SU-DHL-6 (cell line): ENCODE measurements at regions not wholly inside any gene's neighbourhood (a gene's known extent, or its start where the extent isn't known, plus 50 kb on each side); places are given as distances from the start of the nearest gene placed in this dataset.

Experiments
- H2AFZ ChIP-seq: fragments of 200-600 bp; sonication (generic); 2 replicates; pipeline ENCODE4 v1.6.1; 2014; ENCODE audit warnings: low read depth, mild to moderate bottlenecking, moderate library complexity, mixed read lengths, antibody characterized with exemption, low read length; ENCODE audit not compliant: severe bottlenecking
- H3F3A ChIP-seq: fragments of 200-600 bp; shearing (Covaris generic); 2 replicates; pipeline ENCODE4 v1.6.0; 2016; ENCODE audit warnings: antibody characterized with exemption, mild to moderate bottlenecking; ENCODE audit not compliant: insufficient read depth
- H3K27ac ChIP-seq: fragments of 200-600 bp; sonication (generic); 2 replicates; pipeline ENCODE4 v1.5.1; 2016; ENCODE audit warnings: low read depth, mild to moderate bottlenecking, low read length, moderate library complexity, mixed read lengths
- H3K27me3 ChIP-seq: fragments of 200-600 bp; sonication (generic), shearing (Covaris generic); 2 replicates; pipeline ENCODE4 v1.6.0; 2014; ENCODE audit warnings: mild to moderate bottlenecking, low read length
- H3K36me3 ChIP-seq: fragments of 200-600 bp; sonication (generic); 2 replicates; pipeline ENCODE4 v1.6.1; 2014; ENCODE audit warnings: mild to moderate bottlenecking, low read length, mixed read lengths
- H3K4me2 ChIP-seq: fragments of 300-600, 200-600 bp; shearing (Covaris generic), sonication (generic); 2 replicates; pipeline ENCODE4 v1.6.0; 2014; ENCODE audit warnings: low read length, low read depth, mild to moderate bottlenecking; ENCODE audit not compliant: poor library complexity, severe bottlenecking
- H3K4me3 ChIP-seq: fragments of 200-600 bp; sonication (generic); 2 replicates; pipeline ENCODE4 v1.5.1; 2014; ENCODE audit warnings: antibody characterized with exemption, low read length, mild to moderate bottlenecking, mixed read lengths; ENCODE audit not compliant: insufficient read depth, poor library complexity, severe bottlenecking
- H3K79me2 ChIP-seq: fragments of 200-600 bp; sonication (generic); 2 replicates; pipeline ENCODE4 v1.6.1; 2014; ENCODE audit warnings: mild to moderate bottlenecking, low read length, moderate library complexity; ENCODE audit not compliant: insufficient read depth
- H3K9ac ChIP-seq: fragments of 200-600 bp; sonication (generic); 2 replicates; pipeline ENCODE4 v1.7.0; 2014; ENCODE audit warnings: mild to moderate bottlenecking, low read length
- H3K9me2 ChIP-seq: fragments of 200-600 bp; sonication (generic); replicated peaks from 2 replicates; pipeline ENCODE4 v1.6.1; 2014; ENCODE audit warnings: low read length; ENCODE audit not compliant: insufficient read depth
- H3K9me3 ChIP-seq: fragments of 200-600 bp; sonication (generic); 2 replicates; pipeline ENCODE4 v1.6.1; 2014; ENCODE audit warnings: low read length, mixed read lengths; ENCODE audit not compliant: insufficient read depth
- H4K20me1 ChIP-seq: fragments of 200-600 bp; sonication (generic); 2 replicates; pipeline ENCODE4 v1.6.1; 2014; ENCODE audit warnings: low read depth, mild to moderate bottlenecking, antibody characterized with exemption, low read length, moderate library complexity, mixed read lengths
- EZH2phosphoT487 ChIP-seq: fragments of 200-600 bp; sonication (generic), shearing (Covaris generic); conservative IDR thresholded peaks from 2 replicates; pipeline ENCODE4 v1.6.1; 2018; ENCODE audit warnings: mild to moderate bottlenecking, antibody characterized with exemption, low read length, moderate library complexity, mixed read lengths
- TF ChIP-seq, protein P1 (sequence below): fragments of 200-600 bp; sonication (generic); IDR thresholded peaks from one replicate; pipeline ENCODE4 v1.5.1; 2017; ENCODE audit warnings: antibody characterized with exemption, mild to moderate bottlenecking, low read length, moderate library complexity; ENCODE audit not compliant: insufficient read depth, poor library complexity, severe bottlenecking

DNA sequence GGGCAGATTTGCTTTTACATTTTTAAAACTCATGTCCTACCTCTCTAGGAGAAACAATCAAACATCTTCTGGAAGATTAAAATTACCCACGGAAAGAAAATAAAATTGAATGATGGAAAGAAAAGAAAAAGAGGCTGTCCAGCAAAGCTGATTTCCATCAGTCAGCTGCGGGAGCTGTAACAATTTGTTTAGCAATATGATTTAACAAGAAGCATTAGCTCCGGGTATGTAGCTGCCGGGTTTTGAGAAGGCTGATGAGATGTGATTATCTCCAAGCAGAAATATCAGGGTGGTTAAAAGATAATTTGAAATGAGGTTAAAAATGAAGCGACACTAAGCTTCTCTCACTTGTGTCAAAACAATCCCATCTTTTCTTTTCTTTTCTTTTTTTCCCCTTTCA is 608.9 kb upstream of the SALL1 start:
- Histone ChIP-seq H3F3A (no peaks in the 10 kb centered on the region), H4K20me1 (no peaks in the 10 kb centered on the region), H3K36me3 (no peaks in the 10 kb centered on the region), H2AFZ (no peak overlapping the region), H3K9me2 (no peaks in the 10 kb centered on the region), H3K9me3 (no peaks in the 10 kb centered on the region), H3K27ac (no peak overlapping the region), H3K27me3 (no peaks in the 10 kb centered on the region), H3K9ac (no peak overlapping the region), H3K79me2 (no peaks in the 10 kb centered on the region), H3K4me2 (no peak overlapping the region), H3K4me3 (no peak overlapping the region)
- TF ChIP-seq EZH2phosphoT487: no peak
- TF ChIP-seq, protein P1, sequence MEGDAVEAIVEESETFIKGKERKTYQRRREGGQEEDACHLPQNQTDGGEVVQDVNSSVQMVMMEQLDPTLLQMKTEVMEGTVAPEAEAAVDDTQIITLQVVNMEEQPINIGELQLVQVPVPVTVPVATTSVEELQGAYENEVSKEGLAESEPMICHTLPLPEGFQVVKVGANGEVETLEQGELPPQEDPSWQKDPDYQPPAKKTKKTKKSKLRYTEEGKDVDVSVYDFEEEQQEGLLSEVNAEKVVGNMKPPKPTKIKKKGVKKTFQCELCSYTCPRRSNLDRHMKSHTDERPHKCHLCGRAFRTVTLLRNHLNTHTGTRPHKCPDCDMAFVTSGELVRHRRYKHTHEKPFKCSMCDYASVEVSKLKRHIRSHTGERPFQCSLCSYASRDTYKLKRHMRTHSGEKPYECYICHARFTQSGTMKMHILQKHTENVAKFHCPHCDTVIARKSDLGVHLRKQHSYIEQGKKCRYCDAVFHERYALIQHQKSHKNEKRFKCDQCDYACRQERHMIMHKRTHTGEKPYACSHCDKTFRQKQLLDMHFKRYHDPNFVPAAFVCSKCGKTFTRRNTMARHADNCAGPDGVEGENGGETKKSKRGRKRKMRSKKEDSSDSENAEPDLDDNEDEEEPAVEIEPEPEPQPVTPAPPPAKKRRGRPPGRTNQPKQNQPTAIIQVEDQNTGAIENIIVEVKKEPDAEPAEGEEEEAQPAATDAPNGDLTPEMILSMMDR: no peak

DNA sequence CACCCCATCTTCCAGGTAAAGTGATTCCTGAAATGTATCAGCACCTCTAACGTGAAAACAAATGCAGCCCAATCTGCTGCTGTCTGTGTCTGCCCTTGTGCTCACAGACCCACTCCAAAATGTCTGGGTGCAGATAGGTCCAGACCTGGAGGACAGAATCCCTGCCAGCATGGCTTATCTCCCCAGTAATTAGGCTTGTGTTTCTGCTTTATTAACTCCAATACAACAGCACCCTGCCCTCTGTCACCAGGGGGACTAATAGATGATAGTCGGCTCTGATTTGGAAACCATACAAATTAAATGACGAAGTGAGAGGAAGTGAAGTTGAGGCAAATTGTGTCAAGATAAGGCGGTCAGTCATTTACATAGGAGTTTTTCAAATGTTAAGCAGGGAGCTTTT is 608.3 kb upstream of the SALL1 start:
- no peaks in the 10 kb centered on the region for H3F3A ChIP-seq
- no peak for TF ChIP-seq EZH2phosphoT487
- TF ChIP-seq, protein P1: no peak
- H3K9me2 ChIP-seq: no peaks in the 10 kb centered on the region
- H3K4me3 ChIP-seq: no peak overlapping the region
- H3K9me3 ChIP-seq: no peaks in the 10 kb centered on the region
- H3K4me2 ChIP-seq: no peak overlapping the region
- H4K20me1 ChIP-seq: no peaks in the 10 kb centered on the region
- no peak overlapping the region for H2AFZ ChIP-seq
- H3K36me3 ChIP-seq: no peaks in the 10 kb centered on the region
- H3K27me3 ChIP-seq: no peaks in the 10 kb centered on the region
- no peak overlapping the region for H3K9ac ChIP-seq
- H3K79me2 ChIP-seq: no peaks in the 10 kb centered on the region
- no peak overlapping the region for H3K27ac ChIP-seq

DNA sequence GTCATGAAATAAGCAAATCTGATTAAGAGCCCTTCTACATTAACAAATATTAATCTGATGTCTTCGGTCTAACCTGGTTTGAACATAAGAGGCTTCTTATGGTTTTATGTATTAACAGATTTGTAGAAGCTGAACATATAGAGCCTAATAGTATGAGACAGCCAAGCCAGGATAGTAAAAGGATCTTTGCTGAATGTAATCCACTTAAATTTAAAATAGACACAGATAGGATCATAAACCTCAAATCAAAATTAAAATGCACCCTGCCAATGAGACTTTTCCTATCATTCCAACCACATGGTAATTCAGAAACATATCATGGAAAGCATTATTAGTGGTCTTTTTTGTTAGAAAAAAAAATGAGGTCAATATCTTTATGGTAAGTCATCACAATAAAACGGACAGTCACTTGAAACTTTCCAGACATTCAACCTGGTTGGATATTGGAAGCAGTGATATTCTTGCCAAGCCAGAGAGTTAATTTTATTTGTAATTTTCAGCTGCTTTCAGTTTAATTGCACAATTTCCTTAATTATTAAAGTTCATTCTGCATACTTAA is 606.9 kb upstream of the SALL1 start:
- Histone ChIP-seq H2AFZ (no peak overlapping the region), H3K4me2 (no peak overlapping the region), H3K27ac (no peak overlapping the region), H3K4me3 (no peak overlapping the region), H3K9ac (no peak overlapping the region), H3F3A (no peaks in the 10 kb centered on the region), H4K20me1 (no peaks in the 10 kb centered on the region), H3K9me3 (no peaks in the 10 kb centered on the region), H3K36me3 (no peaks in the 10 kb centered on the region), H3K9me2 (no peaks in the 10 kb centered on the region), H3K27me3 (no peaks in the 10 kb centered on the region), H3K79me2 (no peaks in the 10 kb centered on the region)
- TF ChIP-seq EZH2phosphoT487: no peak
- TF ChIP-seq, protein P1: no peak
